WTC11 (cell line): ENCODE measurements at regions not wholly inside any gene's neighbourhood (a gene's known extent, or its start where the extent isn't known, plus 50 kb on each side); places are given as distances from the start of the nearest gene placed in this dataset.

Source experiments
- ATAC-seq: fragments of 200-7000 bp; cut with Tn5 transposase; 2 replicates; pipeline ENCODE4 v1.10.0; 2021; ENCODE audit warnings: mild to moderate bottlenecking, moderate library complexity
- CTCF ChIA-PET: fragments of 300-600 bp; sonication (Branson Sonifier 250); formaldehyde crosslinking; loops from one replicate; lab custom pipeline; 2021; ENCODE audit warnings: antibody characterized with exemption; lab: Charles Lee
- POLR2A ChIA-PET: fragments of 350-600 bp; sonication (Branson Sonifier 250); formaldehyde crosslinking; loops from one replicate; lab custom pipeline; 2021; ENCODE audit warnings: antibody characterized with exemption; lab: Charles Lee
- DNase-seq: peaks from one replicate; pipeline ENCODE4 v3.0.0; 2021; ENCODE audit warnings: low spot score
- H3K27ac Mint-ChIP-seq: 2 replicates; pipeline ENCODE4 v1.8.0; 2021; ENCODE audit warnings: mixed read lengths
- H3K27me3 Mint-ChIP-seq: 2 replicates; pipeline ENCODE4 v1.8.0; 2021; ENCODE audit warnings: low read depth, mild to moderate bottlenecking, moderate library complexity, mixed read lengths
- H3K36me3 Mint-ChIP-seq: 2 replicates; pipeline ENCODE4 v1.8.0; 2021; ENCODE audit warnings: mixed read lengths
- H3K4me1 Mint-ChIP-seq: 2 replicates; pipeline ENCODE4 v1.8.0; 2022; ENCODE audit warnings: mixed read lengths
- H3K4me3 Mint-ChIP-seq: 2 replicates; pipeline ENCODE4 v1.8.0; 2021; ENCODE audit warnings: mild to moderate bottlenecking, moderate library complexity, mixed read lengths
- H3K9me3 Mint-ChIP-seq: 2 replicates; pipeline ENCODE4 v1.8.0; 2021; ENCODE audit warnings: mixed read lengths
- ATF3 ChIP-seq: sonication (generic); formaldehyde crosslinking; conservative IDR thresholded peaks from 2 replicates; pipeline ENCODE4 v1.8.1; 2022; ENCODE audit warnings: mild to moderate bottlenecking, missing genetic modification reagents
- FOXJ3 ChIP-seq: sonication (generic); formaldehyde crosslinking; IDR thresholded peaks from 2 replicates; pipeline ENCODE4 v1.9.0; 2021; ENCODE audit warnings: missing genetic modification reagents, mild to moderate bottlenecking, borderline replicate concordance
- GRHL2 ChIP-seq: fragments of 250-450 bp; sonication (Bioruptor Pico); IDR thresholded peaks from 2 replicates; pipeline ENCODE4 v1.8.0; 2022; ENCODE audit warnings: mild to moderate bottlenecking, moderate library complexity; ENCODE audit not compliant: insufficient replicate concordance, severe bottlenecking
- JUN ChIP-seq: sonication (generic); formaldehyde crosslinking; IDR thresholded peaks from 2 replicates; pipeline ENCODE4 v1.8.0; 2023; ENCODE audit warnings: mild to moderate bottlenecking, missing genetic modification reagents
- KAT7 ChIP-seq: sonication (generic); formaldehyde crosslinking; IDR thresholded peaks from 2 replicates; pipeline ENCODE4 v1.8.1; 2023; ENCODE audit warnings: missing genetic modification reagents, mild to moderate bottlenecking, borderline replicate concordance
- SMAD3 ChIP-seq: sonication (generic); formaldehyde crosslinking; IDR thresholded peaks from 2 replicates; pipeline ENCODE4 v1.8.0; 2022; ENCODE audit warnings: missing genetic modification reagents, mild to moderate bottlenecking, borderline replicate concordance
- TCF7 ChIP-seq: sonication (generic); formaldehyde crosslinking; IDR thresholded peaks from 2 replicates; pipeline ENCODE4 v1.8.0; 2022; ENCODE audit warnings: mild to moderate bottlenecking, low read depth, missing genetic modification reagents, moderate library complexity
- TP53 ChIP-seq: sonication (generic); formaldehyde crosslinking; IDR thresholded peaks from 2 replicates; pipeline ENCODE4 v1.8.1; 2023; ENCODE audit warnings: mild to moderate bottlenecking, missing genetic modification reagents
- ZBTB43 ChIP-seq: sonication (generic); formaldehyde crosslinking; IDR thresholded peaks from 2 replicates; pipeline ENCODE4 v1.8.1; 2023; ENCODE audit warnings: mild to moderate bottlenecking, missing genetic modification reagents
- ZMAT4 ChIP-seq: fragments of 250-450 bp; sonication (Bioruptor Pico); IDR thresholded peaks from 2 replicates; pipeline ENCODE4 v1.9.0; 2021; ENCODE audit warnings: mild to moderate bottlenecking
- ZNF232 ChIP-seq: sonication (generic); formaldehyde crosslinking; IDR thresholded peaks from 2 replicates; pipeline ENCODE4 v1.8.0; 2022; ENCODE audit warnings: mild to moderate bottlenecking, missing genetic modification reagents
- ZNF263 ChIP-seq: sonication (generic); formaldehyde crosslinking; IDR thresholded peaks from 2 replicates; pipeline ENCODE4 v1.8.1; 2022; ENCODE audit warnings: low read depth, mild to moderate bottlenecking, moderate library complexity, missing genetic modification reagents
- ZNF317 ChIP-seq: sonication (generic); formaldehyde crosslinking; IDR thresholded peaks from 2 replicates; pipeline ENCODE4 v1.8.1; 2023; ENCODE audit warnings: low read depth, mild to moderate bottlenecking, moderate library complexity, missing genetic modification reagents, borderline replicate concordance
- ZNF396 ChIP-seq: fragments of 250-450 bp; sonication (Bioruptor Pico); IDR thresholded peaks from 2 replicates; pipeline ENCODE4 v1.8.0; 2021; ENCODE audit warnings: mild to moderate bottlenecking, moderate library complexity, borderline replicate concordance
- ZNF423 ChIP-seq: fragments of 250-450 bp; sonication (Bioruptor Pico); IDR thresholded peaks from 2 replicates; pipeline ENCODE4 v2.1.2; 2022; ENCODE audit warnings: mild to moderate bottlenecking, moderate library complexity
- ZNF425 ChIP-seq: fragments of 250-450 bp; sonication (Bioruptor Pico); conservative IDR thresholded peaks from 2 replicates; pipeline ENCODE4 v1.9.0; 2021; ENCODE audit warnings: mild to moderate bottlenecking
- TF ChIP-seq, protein P1 (sequence below): sonication (generic); formaldehyde crosslinking; IDR thresholded peaks from 2 replicates; pipeline ENCODE4 v1.8.1; 2022; ENCODE audit warnings: missing genetic modification reagents, borderline replicate concordance

GRCh38 chr5:38039826-38040225 lies 200.0 kb upstream of the GDNF start (continued):
- no peak for TF ChIP-seq ZNF263 (CRISPR knock-in tag)

GRCh38 chr5:38039091-38039490 lies 199.2 kb upstream of the GDNF start:
- H3K4me1 Mint-ChIP-seq: peaks cover 14% of the 10 kb centered on the region
- H3K9me3 Mint-ChIP-seq: peaks cover 11% of the 10 kb centered on the region
- no peak overlapping the region for H3K4me3 Mint-ChIP-seq
- ChIA-PET POLR2A (no interaction called here), CTCF (no interaction called here)
- ATAC-seq: no peak
- TF ChIP-seq GRHL2 (CRISPR knock-in tag) (no peak), ZMAT4 (no peak), KAT7 (CRISPR knock-in tag) (no peak), ZNF425 (CRISPR knock-in tag) (no peak), ZNF423 (CRISPR knock-in tag) (no peak), SMAD3 (no peak), JUN (CRISPR knock-in tag) (no peak)
- TF ChIP-seq, protein P1, sequence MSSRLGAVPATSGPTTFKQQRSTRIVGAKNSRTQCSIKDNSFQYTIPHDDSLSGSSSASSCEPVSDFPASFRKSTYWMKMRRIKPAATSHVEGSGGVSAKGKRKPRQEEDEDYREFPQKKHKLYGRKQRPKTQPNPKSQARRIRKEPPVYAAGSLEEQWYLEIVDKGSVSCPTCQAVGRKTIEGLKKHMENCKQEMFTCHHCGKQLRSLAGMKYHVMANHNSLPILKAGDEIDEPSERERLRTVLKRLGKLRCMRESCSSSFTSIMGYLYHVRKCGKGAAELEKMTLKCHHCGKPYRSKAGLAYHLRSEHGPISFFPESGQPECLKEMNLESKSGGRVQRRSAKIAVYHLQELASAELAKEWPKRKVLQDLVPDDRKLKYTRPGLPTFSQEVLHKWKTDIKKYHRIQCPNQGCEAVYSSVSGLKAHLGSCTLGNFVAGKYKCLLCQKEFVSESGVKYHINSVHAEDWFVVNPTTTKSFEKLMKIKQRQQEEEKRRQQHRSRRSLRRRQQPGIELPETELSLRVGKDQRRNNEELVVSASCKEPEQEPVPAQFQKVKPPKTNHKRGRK (CRISPR knock-in tag): no peak
- H3K27ac Mint-ChIP-seq: no peak overlapping the region
- no peaks in the 10 kb centered on the region for H3K36me3 Mint-ChIP-seq
- H3K27me3 Mint-ChIP-seq: no peaks in the 10 kb centered on the region
- no peak for DNase-seq

DNA sequence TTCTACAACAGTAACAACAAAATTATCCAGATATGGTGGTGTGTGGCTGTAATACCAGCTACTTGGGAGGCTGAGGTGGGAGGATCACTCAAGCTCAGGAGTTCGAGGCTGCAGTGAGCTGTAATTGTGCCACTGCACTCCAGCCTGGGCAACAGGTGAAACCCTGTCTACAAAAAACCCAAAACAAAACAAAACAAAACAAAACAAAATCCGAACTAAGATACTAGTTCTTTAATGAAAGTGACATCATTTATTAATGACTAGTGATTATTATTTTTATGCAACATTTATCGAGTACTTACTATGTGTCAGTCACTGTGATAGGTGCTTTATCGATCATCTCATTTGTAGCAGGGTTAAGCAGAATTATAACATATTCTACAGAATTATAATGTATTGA lies 196.9 kb upstream of the GDNF start:
- H3K27ac Mint-ChIP-seq: no peak overlapping the region
- ChIA-PET CTCF (no interaction called here), POLR2A (no interaction called here)
- H3K9me3 Mint-ChIP-seq: peaks cover 20% of the 10 kb centered on the region
- no peak for DNase-seq
- no peak overlapping the region for H3K4me3 Mint-ChIP-seq
- H3K36me3 Mint-ChIP-seq: peaks cover 2% of the 10 kb centered on the region; the same call in 1 of the 2 replicates
- H3K27me3 Mint-ChIP-seq: no peaks in the 10 kb centered on the region
- TF ChIP-seq ZNF396 (CRISPR knock-in tag) (no peak), TP53 (no peak), ZNF317 (CRISPR knock-in tag) (no peak), ATF3 (CRISPR knock-in tag) (no peak), TCF7 (CRISPR knock-in tag) (no peak), ZBTB43 (CRISPR knock-in tag) (no peak), FOXJ3 (CRISPR knock-in tag) (no peak), ZNF232 (CRISPR knock-in tag) (no peak)
- no peak for ATAC-seq
- H3K4me1 Mint-ChIP-seq: peaks cover 15% of the 10 kb centered on the region
